Spleen (tissue), 11 donors: ENCODE measurements at regions not wholly inside any gene's neighbourhood (a gene's known extent, or its start where the extent isn't known, plus 50 kb on each side); places are given as distances from the start of the nearest gene placed in this dataset.

Source experiments
- DNase-seq: peaks from one replicate; pipeline ENCODE4 v3.0.0-alpha.2; 2020
- H3K27ac ChIP-seq, 8 donors: fragments of 200-600 bp; sonication (generic) in 7 of 8; 1 replicate in 4 of 8; 2 replicates in 4 of 8; pipeline versions ENCODE4 v1.5.0 to v1.8.0; 2016 to 2021; ENCODE audit warnings: inconsistent platforms in 4 of 8, mild to moderate bottlenecking in 4 of 8, moderate library complexity in 1 of 8
- H3K27me3 ChIP-seq, 7 donors: fragments of 200-600 bp; sonication (generic) in 6 of 7; replicated peaks in 1 of 7; 1 replicate in 4 of 7; 2 replicates in 3 of 7; pipeline versions ENCODE4 v1.5.0 to v1.8.0; 2016 to 2021; ENCODE audit warnings: inconsistent platforms in 3 of 7, mild to moderate bottlenecking in 1 of 7
- H3K36me3 ChIP-seq, 6 donors: fragments of 200-600 bp; sonication (generic) in 5 of 6; 1 replicate in 4 of 6; 2 replicates in 2 of 6; pipeline versions ENCODE4 v1.5.0 to v1.8.0; 2016 to 2021; ENCODE audit warnings: inconsistent platforms in 2 of 6
- H3K4me1 ChIP-seq, 6 donors: fragments of 200-600 bp; sonication (generic) in 5 of 6; 1 replicate in 3 of 6; 2 replicates in 3 of 6; pipeline versions ENCODE4 v1.5.0 to v1.8.0; 2016 to 2021; ENCODE audit warnings: inconsistent platforms in 3 of 6
- H3K4me3 ChIP-seq, 8 donors: fragments of 200-600 bp; sonication (generic) in 7 of 8; 1 replicate in 4 of 8; 2 replicates in 4 of 8; pipeline versions ENCODE4 v1.5.0 to v1.8.0; 2016 to 2021; ENCODE audit warnings: inconsistent platforms in 4 of 8, mild to moderate bottlenecking in 4 of 8, moderate library complexity in 2 of 8
- H3K9me3 ChIP-seq, 8 donors: fragments of 200-600 bp; sonication (generic) in 7 of 8; 1 replicate in 4 of 8; 2 replicates in 4 of 8; pipeline versions ENCODE4 v1.5.0 to v1.8.0; 2016 to 2021; ENCODE audit warnings: inconsistent platforms in 4 of 8
- POLR2A ChIP-seq, 3 donors: fragments of 450-650 bp; IDR thresholded peaks; one replicate each; pipeline ENCODE4 v1.5.1; 2017; ENCODE audit warnings: antibody characterized with exemption in 3 of 3, mild to moderate bottlenecking in 1 of 3
- POLR2AphosphoS5 ChIP-seq, 3 donors: sonication (generic); formaldehyde crosslinking; IDR thresholded peaks; one replicate each; pipeline ENCODE4 v1.5.1; 2017; ENCODE audit warnings: antibody characterized with exemption in 3 of 3
- WGBS, 5 donors: extraction: QIAGEN DNeasy Blood & Tissue Kit in 3 of 5; methylation state at CpG; one replicate each; pipeline versions ENCODE4 v1.1.5 to v1.1.7; 2013 to 2018; 5-methylcytosine and 5-hydroxymethylcytosine counted together
- intact Hi-C: fragments of 100-400 bp; cut with DNase I; formaldehyde crosslinking; loops from one replicate; pipeline ENCODE4 v1.15.0; 2023; ENCODE audit warnings: low total_unique reads
- TF ChIP-seq, protein P1 (sequence below), 11 experiments: fragments of 200-600 bp in 7 of 11; fragments of 450-650 bp in 4 of 11; sonication (generic) in 4 of 11; IDR thresholded peaks in 8 of 11; conservative IDR thresholded peaks in 3 of 11; 1 replicate in 7 of 11; 2 replicates in 4 of 11; pipeline versions ENCODE4 v1.4.0 to v1.8.0; 2016 to 2021; ENCODE audit warnings: antibody characterized with exemption in 11 of 11, inconsistent platforms in 4 of 11, mild to moderate bottlenecking in 1 of 11
- donor health status: healthy with polysubstance abuse.
- donor health status: DM: no; HTN: no; CAD: no; lungs with moderate emphysema.
- donor health status: DM: no; HTN: no; CAD: no.
- donor health status: Bipolar disorder and iron deficiency.
- donor health status: healthy.
- donor health status: DM: no; HTN: no; CAD: no.
- donor health status: DM: yes; HTN: yes; CAD: no.

DNA sequence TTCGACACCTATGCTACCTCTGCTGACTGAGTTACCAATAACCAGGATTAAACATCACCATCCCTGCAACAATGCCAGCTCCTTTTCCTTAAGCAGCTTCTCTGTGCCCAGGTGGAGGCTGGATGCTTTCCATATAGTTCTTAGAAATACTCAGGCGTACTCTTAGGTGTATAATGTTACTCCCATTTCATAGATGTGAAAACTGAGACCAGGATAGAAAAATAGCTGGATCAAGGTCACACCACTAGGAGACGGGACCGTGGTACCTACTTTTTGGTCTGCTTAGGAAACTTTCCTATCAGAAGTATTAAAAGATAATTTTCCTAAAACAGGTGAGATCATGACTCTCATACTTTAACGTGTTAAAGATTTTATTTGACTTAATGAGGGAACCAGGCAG, 141.7 kb upstream of the RPL38 start:
- H3K4me1 ChIP-seq, result no peaks in the 10 kb centered on the region
- H3K36me3 ChIP-seq, result no peaks in the 10 kb centered on the region
- 74 to 81% (median 77%) methylated on average over 5 of the region's 5 CpGs for WGBS, 5 donors
- DNase-seq, result no peak
- H3K9me3 ChIP-seq, result peaks cover 0 to 3% (median 0%) of the 10 kb centered on the region in 8 donors
- TF ChIP-seq POLR2A (IDR thresholded peaks at IDR 0.05) (no peak), POLR2AphosphoS5 (IDR thresholded peaks at IDR 0.05) (no peak)
- TF ChIP-seq, protein P1, sequence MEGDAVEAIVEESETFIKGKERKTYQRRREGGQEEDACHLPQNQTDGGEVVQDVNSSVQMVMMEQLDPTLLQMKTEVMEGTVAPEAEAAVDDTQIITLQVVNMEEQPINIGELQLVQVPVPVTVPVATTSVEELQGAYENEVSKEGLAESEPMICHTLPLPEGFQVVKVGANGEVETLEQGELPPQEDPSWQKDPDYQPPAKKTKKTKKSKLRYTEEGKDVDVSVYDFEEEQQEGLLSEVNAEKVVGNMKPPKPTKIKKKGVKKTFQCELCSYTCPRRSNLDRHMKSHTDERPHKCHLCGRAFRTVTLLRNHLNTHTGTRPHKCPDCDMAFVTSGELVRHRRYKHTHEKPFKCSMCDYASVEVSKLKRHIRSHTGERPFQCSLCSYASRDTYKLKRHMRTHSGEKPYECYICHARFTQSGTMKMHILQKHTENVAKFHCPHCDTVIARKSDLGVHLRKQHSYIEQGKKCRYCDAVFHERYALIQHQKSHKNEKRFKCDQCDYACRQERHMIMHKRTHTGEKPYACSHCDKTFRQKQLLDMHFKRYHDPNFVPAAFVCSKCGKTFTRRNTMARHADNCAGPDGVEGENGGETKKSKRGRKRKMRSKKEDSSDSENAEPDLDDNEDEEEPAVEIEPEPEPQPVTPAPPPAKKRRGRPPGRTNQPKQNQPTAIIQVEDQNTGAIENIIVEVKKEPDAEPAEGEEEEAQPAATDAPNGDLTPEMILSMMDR (IDR thresholded peaks at IDR 0.05 in 8 of 11, conservative IDR thresholded peaks at IDR 0.05 in 3 of 11), result no peak
- intact Hi-C loops, result no loop called here
- H3K27ac ChIP-seq, result no peak overlapping the region
- H3K27me3 ChIP-seq, result peaks cover 0 to 45% (median 0%) of the 10 kb centered on the region in 7 donors
- no peak overlapping the region for H3K4me3 ChIP-seq

DNA sequence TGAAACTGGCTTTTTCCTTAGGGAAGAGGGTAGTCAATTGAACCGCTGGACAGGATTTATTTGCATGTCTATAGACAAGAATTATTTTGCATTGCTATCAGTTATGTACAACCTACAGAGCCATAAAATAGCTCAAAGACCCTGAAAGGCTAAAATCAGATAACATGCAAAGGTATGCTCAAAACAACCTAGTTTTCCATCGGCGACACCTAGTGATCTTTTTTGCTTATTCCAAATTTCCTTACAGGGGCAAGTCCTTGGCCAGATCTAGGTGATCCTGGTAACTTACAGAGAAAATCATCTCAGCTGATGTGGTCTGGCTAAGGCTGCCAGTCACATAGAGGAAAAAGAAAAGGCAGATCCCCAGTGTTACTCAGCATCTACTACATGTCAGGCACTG, 141.2 kb upstream of the RPL38 start:
- no peak for TF ChIP-seq POLR2AphosphoS5 (IDR thresholded peaks at IDR 0.05)
- TF ChIP-seq POLR2A (IDR thresholded peaks at IDR 0.05), result no peak
- TF ChIP-seq, protein P1 (IDR thresholded peaks at IDR 0.05 in 8 of 11, conservative IDR thresholded peaks at IDR 0.05 in 3 of 11), result no peak
- H3K36me3 ChIP-seq, result no peaks in the 10 kb centered on the region
- intact Hi-C loops, result no loop called here
- H3K4me3 ChIP-seq, result no peak overlapping the region
- WGBS, 5 donors, result 77 to 88% (median 78%) methylated on average over 3 of the region's 3 CpGs
- peaks cover 0 to 45% (median 0%) of the 10 kb centered on the region in 7 donors for H3K27me3 ChIP-seq
- H3K27ac ChIP-seq, result no peak overlapping the region
- H3K9me3 ChIP-seq, result peaks cover 0 to 3% (median 0%) of the 10 kb centered on the region in 8 donors
- no peak for DNase-seq
- no peaks in the 10 kb centered on the region for H3K4me1 ChIP-seq

DNA sequence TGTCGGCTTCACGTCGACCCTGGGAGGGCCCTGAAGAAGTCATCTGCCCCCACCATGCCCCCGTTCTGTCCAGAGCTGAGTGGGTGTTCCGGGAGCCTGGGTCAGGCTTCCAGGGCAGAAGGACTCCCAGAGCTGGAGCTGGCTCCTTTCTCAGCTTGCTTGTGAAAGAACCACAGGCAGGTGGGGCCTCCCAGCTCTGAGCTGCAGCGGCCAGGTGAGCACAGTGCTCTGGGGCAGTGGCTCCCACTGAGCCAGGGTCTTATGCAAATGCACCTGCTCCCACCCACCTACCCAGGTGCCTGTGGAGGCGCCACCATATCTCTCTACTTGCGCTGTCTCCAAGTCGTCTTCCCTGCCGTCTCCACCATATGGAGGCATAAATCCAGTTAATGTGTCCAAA, 140.0 kb upstream of the RPL38 start:
- H3K27ac ChIP-seq, result no peak overlapping the region
- H3K27me3 ChIP-seq, result peaks cover 0 to 34% (median 0%) of the 10 kb centered on the region in 7 donors
- no peaks in the 10 kb centered on the region for H3K36me3 ChIP-seq
- no peaks in the 10 kb centered on the region for H3K4me1 ChIP-seq
- no peak for TF ChIP-seq POLR2A (IDR thresholded peaks at IDR 0.05)
- TF ChIP-seq POLR2AphosphoS5 (IDR thresholded peaks at IDR 0.05), result no peak
- TF ChIP-seq, protein P1 (IDR thresholded peaks at IDR 0.05 in 8 of 11, conservative IDR thresholded peaks at IDR 0.05 in 3 of 11), result no peak
- peaks cover 0 to 3% (median 0%) of the 10 kb centered on the region in 8 donors for H3K9me3 ChIP-seq
- 59 to 76% (median 68%) methylated on average over 6 to 10 of the region's 10 CpGs for WGBS, 5 donors
- no peak for DNase-seq
- no peak overlapping the region for H3K4me3 ChIP-seq
- intact Hi-C loops, result no loop called here

DNA sequence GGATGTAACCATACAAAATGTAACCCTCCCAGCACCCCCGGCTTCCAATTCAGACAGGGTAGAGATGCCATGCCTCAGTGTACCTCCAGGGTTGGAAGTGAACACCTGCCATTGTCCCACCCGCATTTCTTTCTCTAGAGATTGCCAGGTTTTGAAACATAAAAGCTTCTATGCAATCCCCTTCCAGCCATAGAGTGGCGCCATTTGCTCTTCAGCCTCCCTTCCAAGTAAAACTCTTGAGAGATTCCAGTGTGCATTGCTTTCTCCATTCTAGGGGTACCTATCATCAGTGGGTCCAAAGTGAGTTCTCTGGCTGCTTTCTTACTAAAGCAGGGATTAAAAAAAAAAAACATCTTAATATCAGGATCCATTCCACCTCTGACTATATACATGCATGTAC, 133.1 kb upstream of the RPL38 start:
- intact Hi-C loops, result no loop called here
- H3K27ac ChIP-seq, result no peak overlapping the region
- TF ChIP-seq, protein P1 (IDR thresholded peaks at IDR 0.05 in 8 of 11, conservative IDR thresholded peaks at IDR 0.05 in 3 of 11), result no peak
- no peak for TF ChIP-seq POLR2A (IDR thresholded peaks at IDR 0.05)
- no peak for TF ChIP-seq POLR2AphosphoS5 (IDR thresholded peaks at IDR 0.05)

More for the DNA sequence above, 133.1 kb upstream of the RPL38 start:
- Histone ChIP-seq H3K4me1 (no peaks in the 10 kb centered on the region), H3K4me3 (no peak overlapping the region), H3K9me3 (peaks cover 0 to 25% (median 6%) of the 10 kb centered on the region in 8 donors), H3K27me3 (peaks cover 0 to 15% (median 0%) of the 10 kb centered on the region in 7 donors), H3K36me3 (no peaks in the 10 kb centered on the region)
- no peak for DNase-seq
- WGBS, 5 donors, result 79 to 92% (median 86%) methylated on average over 3 of the region's 3 CpGs
